HG03097 (cell line): ENCODE measurements at regions not wholly inside any gene's neighbourhood (a gene's known extent, or its start where the extent isn't known, plus 50 kb on each side); places are given as distances from the start of the nearest gene placed in this dataset.
"Not testable (repeated sequence)": the region's sequence is repeated elsewhere in the genome, so short reads cannot be mapped to it uniquely, and the experiment has no call there.

Experiments
- ATAC-seq: cut with Tn5 transposase; IDR thresholded peaks from one replicate; pipeline ENCODE4 v1.9.1; 2021; ENCODE audit not compliant: unreplicated experiment, low FRiP score

DNA sequence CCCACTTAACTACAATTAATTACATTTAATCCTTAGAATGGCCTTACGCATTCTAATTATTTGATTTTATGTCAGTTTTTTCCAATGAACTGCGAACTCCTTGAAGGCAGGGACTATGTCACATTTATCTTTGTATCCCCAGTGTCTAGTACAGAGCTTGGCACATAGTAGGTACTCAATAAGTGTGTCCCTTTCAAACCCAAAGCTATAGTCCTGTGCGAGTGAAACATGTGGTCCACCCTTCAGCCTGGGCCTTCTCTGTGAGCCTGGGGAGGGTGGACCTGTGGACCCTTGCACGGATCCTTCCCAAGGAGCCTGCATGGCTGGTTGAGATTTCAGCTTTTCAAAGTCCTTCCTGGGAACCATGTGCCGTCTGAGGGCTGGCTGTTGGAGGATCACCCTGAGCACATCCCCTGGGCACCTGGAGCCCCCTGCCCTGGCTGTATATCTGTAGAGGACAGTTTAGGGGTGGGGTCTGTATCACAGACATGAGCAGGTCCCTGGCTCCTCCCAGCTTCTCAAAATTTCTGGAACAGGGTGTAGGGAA lies 103.1 kb downstream of the IER5 start:
- ATAC-seq: no peak

DNA sequence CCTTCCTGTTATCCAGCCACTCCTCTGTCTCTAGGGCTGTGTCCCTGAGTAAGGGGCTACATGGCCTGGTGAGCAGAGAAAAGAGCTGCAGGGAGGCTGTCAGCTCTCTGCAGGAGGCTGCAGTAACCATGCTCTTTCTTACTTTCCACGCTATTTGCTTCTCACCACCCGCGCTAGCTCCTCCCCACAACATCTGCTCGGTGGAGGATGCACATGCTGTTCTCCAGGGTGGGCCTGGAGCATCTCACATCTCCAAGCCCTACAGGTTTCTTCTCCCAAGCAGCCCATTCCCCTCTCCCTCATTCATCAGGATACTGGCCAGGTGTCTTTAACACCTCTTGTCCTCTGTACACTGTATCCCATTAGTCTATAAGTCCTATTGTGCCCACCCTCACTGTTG lies 103.8 kb downstream of the IER5 start:
- ATAC-seq: no peak

DNA sequence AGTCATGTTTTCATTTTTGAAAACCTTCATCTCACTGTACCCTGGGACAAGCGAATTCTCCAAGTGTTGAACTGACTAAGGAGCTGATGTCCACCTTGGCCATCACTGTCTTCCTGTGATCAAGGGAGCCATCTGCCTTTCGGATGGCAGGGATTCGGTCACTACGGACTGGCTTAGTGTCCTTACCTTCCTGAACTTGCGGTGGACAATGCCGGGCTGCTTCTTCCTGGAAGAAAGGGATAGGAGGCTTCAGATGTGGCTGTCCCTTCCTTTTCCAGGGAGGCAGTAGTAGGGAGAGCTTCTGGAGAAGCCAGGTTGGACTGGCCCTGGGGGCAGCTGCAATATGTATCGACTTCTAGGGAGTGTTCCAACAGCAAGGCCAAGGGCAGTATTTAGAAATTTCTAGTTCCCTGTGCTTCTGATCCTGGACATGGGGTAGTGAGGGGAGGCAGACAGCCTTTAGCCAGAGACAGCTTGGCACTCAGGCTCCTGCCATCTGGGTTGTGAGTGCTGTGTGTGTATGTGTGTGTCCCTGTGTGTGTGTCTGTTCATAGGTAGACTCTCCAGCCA lies 114.6 kb downstream of the IER5 start:
- ATAC-seq: no peak

DNA sequence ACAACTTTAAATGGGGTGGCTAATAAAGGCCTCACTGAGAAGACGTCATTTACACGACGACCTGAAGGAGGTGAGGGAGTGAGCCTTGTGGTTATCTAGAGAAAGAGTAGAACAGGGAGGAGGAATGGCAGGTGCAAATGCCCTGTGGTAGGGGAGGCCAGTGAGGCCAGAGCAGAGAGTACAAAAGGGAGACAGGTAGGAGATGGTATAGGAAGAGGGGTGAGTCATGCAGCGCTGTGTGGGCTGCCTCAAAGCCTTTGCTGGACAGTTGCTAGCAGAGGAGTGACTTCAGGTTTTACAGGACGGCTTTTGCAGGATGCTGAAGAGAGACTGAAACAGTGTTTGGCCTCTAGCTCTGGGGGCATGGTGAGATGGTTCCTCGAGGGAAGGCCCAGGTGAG lies 116.0 kb downstream of the IER5 start:
- ATAC-seq: no peak

DNA sequence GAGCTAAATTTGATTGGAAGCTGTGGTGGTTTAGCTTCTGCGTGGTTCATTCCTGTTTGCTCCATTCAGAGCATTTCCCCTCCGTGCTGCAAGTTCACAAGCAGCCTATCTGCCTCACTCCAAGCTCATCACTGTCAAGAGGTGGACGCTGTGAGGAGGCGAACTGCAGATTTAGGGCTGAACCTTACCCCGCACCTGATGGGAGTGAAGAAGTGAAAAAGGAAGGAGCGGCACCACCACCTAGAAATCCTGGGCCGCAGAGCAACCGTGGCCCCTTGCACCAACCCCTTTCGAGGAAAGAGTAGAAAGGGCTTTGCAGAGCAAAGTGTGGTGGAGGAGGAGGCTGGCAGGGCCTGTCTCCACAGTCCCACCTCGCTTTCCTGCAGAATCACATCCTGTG lies 117.4 kb downstream of the IER5 start:
- ATAC-seq: no peak

DNA sequence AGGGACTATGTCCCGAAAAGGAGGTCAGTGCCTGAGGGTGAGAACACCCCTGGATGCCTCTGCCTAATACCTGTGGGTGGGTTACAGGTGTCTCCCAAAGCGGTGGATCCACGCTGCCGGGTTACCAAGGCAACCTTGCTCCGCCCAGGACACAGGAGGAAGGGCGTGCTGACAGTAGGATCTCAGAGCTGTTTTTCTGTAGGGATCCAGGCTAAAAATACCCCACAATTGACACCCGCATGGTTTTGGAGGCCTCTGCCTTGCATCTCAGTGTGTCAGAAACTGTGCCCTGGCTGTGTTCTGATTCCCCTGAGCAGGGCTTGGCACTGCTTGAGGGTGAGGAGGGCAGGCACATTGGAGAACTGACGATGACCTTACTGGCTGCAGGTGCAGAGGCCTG lies 118.0 kb downstream of the IER5 start:
- no peak for ATAC-seq

DNA sequence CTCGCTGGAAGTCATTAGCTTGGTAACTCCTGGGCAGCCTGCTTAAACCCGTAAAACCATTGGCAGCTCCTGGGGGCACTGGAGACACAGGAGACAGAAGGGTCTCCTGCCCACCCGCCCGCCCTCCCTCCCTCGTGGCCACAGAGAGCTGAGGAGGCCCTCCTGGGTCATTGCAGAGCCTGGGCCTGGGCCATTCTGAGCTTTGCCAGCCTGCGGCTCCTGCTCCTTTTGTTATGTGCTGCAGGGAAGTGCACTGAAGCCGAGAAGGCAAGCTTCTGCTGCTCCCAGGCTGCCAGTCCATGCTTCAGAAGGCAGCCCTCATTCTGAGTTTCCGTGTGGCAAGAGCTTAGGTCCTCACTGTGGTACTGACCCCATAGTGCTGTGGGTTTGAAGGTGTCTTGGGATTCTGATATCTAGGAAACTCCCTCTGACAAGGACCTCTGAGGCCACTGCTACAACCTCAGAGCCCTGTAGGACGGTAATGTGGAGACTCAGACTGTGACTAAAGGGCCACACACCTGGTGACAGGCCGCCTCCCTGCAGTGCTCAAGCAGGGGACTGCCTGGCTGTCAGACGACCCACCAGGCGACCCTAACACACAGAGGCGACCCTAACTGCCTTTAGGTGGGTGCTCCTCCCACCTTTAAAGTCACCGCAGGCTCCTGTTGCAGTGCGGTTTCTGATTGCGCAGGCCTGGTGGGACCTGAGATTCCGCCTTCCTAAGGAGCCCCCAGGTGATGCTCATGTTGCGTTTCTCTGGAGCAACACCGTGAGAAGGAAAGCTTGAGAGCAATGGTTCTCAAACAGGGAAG lies 118.7 kb downstream of the IER5 start:
- no peak for ATAC-seq

DNA sequence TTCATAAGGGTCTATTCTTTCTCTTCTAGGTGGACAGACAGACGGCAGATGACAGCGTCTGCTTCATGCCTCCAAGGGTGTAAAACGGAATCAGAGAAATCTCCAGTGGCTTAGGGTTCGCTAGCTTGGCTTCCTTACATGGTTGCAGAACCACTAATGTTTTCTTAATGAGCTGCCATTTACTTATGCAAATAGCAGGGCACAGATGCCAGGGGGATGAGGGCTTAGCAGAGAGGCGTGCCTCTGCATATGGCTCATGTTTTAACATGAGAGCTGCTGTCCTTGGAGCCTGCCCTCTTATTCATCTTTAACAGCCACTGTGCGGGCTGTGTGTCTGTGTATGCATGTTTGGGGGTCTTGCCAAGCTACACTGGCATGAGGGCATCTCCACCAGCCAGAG lies 119.6 kb downstream of the IER5 start:
- no peak for ATAC-seq

DNA sequence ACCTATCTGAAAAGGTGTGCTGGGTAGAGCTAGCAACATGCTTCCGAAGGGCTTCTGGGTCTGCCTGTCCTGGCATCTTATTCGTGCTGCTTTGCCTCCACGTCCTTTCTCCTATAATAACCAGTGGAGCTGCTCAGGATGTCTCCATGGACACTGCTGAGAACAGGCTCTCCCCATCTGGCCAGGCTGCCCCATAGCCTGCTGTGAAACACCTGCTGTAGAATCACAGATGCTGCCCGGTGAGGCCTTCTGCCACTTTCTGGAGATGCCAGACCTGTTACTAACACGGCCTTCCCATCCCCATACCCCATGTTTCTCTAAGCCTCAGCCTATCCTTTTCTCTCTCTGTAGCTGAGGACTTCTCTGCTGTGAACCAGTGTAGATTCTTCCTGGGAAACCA lies 120.5 kb downstream of the IER5 start:
- no peak for ATAC-seq

DNA sequence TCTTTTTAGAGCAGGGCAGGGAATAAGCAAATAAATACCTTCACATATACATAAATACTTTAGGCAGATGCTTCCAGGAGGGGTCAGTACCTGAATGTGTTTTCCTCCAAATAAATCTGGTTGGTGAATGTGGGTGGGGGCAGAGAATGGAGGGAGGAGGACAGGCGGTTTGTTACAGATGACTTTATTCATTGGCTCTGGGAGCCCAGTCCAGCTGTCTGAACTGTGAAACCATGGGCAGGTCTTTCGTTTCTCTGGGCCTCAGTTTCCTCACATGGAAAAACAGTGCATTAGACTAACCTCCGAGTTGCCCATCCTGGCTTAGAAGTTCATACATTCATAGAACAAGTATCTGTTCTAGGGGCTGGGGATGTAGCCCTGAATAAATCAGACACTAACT lies 124.6 kb downstream of the IER5 start:
- ATAC-seq: no peak

DNA sequence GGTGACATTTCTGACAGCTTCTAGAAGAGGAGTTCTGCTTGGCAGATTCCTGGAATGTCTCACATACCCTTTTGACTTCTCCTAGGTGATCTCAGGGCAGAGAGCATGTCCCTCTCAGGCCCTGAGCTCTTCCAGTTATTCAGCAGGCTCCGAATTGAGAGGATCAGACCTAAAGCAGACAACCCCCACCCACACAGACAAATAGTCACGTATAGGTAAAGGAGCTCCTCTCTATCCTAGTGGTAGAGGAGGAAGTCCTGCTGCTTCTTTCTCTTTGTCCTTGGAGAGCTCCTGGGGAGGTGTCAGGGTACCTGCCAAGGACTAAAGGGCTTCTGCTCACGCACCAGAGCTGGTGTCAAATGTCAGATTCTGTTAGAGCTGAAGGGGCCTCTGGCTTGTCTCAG lies 128.1 kb downstream of the IER5 start:
- no peak for ATAC-seq

DNA sequence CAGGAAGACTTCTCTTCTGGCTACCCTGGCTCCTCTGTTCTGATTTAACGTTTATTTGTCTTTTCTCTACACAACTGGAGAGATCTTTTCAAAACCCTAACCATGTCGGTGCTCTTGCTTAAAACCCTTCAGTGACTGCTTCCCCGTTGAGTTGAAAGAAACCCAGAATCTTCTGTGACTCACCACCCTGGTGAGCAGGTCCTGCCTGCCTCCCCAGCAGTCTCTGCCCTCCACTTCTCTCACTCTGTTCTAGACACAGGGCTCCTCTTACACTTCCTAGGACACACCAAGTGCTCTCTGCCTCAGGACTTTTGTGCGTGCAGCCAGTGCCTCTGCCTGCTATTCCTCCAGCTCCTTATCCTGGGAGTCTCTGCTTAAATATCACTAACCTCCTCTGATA lies 131.4 kb downstream of the IER5 start:
- ATAC-seq: no peak

DNA sequence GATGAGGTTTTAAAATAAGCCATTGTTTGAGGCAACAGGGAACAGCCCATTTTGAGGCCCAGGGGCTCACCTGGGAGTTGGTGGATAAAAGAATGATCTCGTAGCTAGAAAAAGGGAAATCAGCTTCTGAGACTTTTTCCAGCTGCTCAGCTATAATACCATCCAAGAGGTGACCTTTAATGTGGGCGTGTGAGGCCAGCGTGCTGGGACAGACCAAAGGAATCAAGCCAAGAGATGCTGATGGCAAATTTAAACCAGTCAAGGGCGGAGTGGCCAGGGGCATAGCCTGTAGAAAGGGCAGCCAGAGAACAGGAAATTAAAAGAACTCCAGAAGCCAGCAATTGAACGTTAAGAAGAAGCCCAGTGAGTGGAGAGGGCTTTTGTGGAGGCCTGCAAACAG lies 132.6 kb downstream of the IER5 start:
- ATAC-seq: no peak

DNA sequence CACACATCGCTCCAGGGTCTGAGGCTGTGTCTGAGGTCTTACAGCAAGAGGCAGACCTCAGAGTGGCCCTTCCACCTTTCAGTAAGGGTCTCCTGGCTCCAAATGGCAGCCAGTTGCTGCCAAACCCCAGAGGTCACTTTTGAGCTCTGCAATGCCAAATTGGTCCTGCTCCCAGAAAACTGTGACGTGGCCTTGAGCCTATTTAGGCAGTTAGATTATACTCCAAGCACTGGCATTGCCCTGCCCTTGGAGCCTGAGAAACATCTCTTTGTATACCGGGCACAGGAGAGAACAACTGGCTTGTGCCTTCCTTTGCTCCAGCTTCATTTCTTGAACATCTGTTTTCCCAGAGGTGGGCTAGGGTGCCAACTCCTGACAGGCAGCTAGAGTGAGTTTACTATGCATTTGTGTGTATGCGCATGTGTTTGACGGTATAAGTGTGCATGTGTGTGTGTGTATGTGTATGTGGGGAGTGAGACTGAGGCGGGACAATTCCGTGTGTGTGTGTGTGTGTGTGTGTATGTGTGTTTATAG lies 134.5 kb downstream of the IER5 start:
- ATAC-seq: no peak

DNA sequence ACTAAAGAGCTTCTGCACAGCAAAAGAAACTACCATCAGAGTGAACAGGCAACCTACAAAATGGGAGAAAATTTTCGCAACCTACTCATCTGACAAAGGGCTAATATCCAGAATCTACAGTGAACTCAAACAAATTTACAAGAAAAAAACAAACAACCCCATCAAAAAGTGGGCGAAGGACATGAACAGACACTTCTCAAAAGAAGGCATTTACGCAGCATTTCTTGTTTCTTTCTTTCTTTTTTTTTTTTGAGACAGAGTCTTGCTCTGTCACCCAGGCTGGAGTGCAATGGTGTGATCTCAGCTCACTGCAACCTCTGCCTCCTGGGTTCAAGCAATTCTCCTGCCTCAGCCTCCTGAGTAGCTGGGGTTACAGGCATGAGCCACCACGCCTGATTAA lies 138.2 kb downstream of the IER5 start:
- not testable (repeated sequence) for ATAC-seq

DNA sequence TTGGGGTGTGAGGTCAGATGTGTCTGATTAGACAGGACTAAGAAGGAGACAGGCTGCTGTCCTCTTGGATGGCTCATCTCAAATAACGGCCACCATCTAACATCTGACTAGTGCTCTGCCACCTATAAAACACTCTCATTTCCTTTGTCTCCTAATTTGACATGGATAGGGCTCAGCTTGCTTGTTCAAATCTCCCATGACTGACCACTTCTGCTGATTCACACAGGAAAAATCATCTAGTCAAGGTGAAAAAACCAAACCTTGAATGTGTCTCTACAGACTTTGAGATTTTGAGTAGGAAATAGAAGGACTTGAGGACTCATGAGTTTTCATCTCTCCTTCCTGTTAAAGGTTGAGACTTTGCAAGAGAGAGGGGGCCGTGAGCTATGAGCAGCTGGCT lies 150.6 kb downstream of the IER5 start:
- no peak for ATAC-seq

DNA sequence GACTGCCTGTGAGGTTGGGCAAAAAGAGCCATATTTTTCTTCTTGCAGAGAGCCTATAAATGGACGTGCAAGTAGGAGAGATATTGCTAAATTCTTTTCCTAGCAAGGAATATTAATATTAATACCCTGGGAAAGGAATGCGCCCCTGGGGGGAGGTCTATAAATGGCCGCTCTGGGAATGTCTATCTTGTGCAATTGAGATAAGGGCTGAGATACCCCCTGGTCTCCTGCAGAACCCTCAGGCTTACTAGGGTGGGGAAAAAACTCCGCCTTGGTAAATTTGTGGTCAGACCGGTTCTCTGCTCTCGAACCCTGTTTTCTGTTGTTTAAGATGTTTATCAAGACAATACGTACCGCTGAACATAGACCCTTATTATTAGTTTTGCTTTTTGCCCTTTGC lies 157.8 kb downstream of the IER5 start:
- ATAC-seq: not testable (repeated sequence)

DNA sequence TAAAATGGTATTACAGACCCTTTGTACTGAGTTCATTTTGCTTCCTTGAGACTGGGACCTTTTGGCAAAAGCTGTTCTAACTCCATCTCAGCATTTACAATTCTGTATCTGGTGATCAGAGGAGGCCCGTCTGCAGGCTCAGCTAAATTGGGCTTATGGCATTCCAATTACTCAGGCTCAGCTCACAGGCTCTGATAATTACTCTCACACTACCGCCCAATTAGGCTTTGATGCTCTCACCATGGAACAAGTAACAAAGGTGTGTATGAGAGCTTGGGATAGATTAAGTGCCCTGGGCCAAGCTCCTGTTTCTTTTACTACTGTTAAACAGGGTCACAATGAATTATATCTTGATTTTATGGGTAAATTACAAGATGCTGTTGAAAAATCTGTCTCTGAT lies 159.9 kb downstream of the IER5 start:
- ATAC-seq: not testable (repeated sequence)

DNA sequence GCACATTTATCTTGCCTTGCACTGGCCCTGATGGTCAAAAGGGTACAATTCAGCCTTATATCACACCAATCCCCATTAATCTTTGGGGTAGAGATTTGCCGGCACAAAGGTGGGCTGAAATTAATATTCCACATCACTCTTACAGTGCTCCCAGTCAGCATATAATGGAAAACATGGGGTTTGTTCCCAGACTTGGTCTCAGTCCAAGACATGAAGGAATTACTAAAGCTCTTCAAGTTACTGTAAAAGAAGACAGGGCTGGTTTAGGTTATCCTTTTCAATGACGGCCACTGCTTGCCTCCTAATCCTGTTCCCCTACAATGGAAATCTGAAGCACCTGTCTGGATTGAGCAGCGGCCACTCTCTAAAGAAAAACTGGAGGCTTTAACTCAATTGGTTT lies 160.7 kb downstream of the IER5 start:
- no peak for ATAC-seq

DNA sequence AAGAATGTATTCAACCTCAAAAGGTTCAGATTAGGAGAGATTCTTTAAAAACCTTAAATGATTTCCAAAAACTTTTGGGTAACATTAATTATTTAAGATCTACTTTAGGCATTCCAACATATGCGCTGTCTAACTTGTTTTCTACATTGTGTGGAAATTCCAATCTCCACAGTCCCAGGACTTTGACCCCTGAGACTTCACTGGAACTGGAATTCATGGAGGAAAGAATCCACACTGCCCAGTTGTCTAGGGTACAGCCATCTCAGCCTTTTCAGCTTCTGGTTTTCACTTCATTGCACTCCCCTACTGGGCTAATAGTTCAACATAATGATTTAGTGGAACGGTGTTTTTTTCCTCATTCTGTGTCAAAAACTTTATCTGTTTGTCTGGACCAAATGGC lies 161.5 kb downstream of the IER5 start:
- no peak for ATAC-seq

DNA sequence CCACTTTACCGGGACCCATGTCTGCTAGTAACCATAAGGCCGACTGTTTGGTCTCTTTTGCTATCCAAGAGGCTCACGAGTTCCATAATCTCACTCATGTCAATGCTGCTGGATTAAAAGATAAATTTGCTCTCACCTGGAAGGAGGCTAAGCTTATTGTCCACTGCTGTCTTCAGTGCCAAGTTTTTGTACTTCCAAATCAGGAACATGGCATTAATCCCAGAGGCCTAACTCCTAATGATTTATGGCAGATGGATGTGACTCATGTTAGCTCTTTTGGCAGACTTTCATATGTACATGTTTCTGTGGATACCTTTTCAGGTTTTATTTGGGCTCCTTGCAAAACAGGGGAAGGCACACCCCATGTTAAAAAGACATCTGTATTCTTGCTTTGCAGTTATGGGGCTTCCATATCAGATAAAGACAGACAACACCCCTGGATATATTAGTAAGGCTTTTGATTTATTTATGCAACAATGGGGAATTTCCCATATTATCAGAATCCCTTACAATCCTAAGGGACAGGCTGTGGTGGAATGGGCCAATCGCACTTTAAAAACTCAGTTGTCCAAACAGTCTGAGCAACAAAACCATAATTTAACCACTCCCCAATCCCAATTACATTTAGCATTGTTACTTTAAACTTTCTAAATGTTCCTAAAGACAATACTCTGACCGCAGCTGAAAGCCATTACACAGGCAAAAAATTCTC lies 162.7 kb downstream of the IER5 start:
- no peak for ATAC-seq
